HepG2 (cell line): ENCODE measurements at regions not wholly inside any gene's neighbourhood (a gene's known extent, or its start where the extent isn't known, plus 50 kb on each side); places are given as distances from the start of the nearest gene placed in this dataset.

ENCODE experiments used
- ATAC-seq: fragments of 200-7000 bp; cut with Tn5 transposase; 3 replicates; pipeline ENCODE4 v1.9.1; 2020; ENCODE audit warnings: mild to moderate bottlenecking, moderate library complexity
- BruUV-seq: library from RNA; stranded (reverse); fragments of 400-500 nt; replicated peaks from 2 replicates; lab custom pipeline; 2021; lab: Mats Ljungman, UMichigan
- CTCF ChIA-PET: fragments of 300-600 bp; formaldehyde crosslinking; extraction: SDS; loops from one replicate; lab custom pipeline; 2021; ENCODE audit warnings: low total read pairs, inconsistent platforms, low intra/inter-chr PET ratio; lab: Yijun Ruan, JAX
- POLR2A ChIA-PET: fragments of 350-600 bp; sonication (Branson Sonifier 250); formaldehyde crosslinking; loops from one replicate; lab custom pipeline; 2020; ENCODE audit warnings: antibody characterized with exemption, inconsistent platforms; lab: Yijun Ruan, JAX
- DNase-seq: peaks from one replicate; pipeline ENCODE4 v3.0.0-alpha.2; 2015; ENCODE audit warnings: low spot score
- FAIRE-seq: peaks from 3 replicates; lab custom pipeline; 2011; peaks lifted over from hg19 to GRCh38; lab: Jason Lieb, UNC
- H2AFZ ChIP-seq: one replicate; pipeline ENCODE4 v1.6.1; 2011; ENCODE audit warnings: low read length, inconsistent platforms
- H3K27ac ChIP-seq: fragments of 300-600 bp; 3 replicates; pipeline ENCODE4 v1.8.0; 2011; ENCODE audit warnings: mixed run types, mild to moderate bottlenecking, mixed read lengths, low read length, inconsistent platforms; ENCODE audit not compliant: insufficient read depth; ENCODE audit errors: extremely low read length
- H3K27me3 ChIP-seq, 2 experiments: fragments of 200-600 bp in 1 of 2; 2 replicates in 1 of 2; 3 replicates in 1 of 2; pipeline versions ENCODE4 v1.6.0 to v1.8.0; 2011; ENCODE audit warnings: low read length in 2 of 2, mild to moderate bottlenecking in 2 of 2, moderate library complexity in 2 of 2, inconsistent platforms in 1 of 2; ENCODE audit not compliant: insufficient read depth in 2 of 2, control insufficient read depth in 1 of 2
- H3K36me3 ChIP-seq, 2 experiments: fragments of 200-600 bp in 1 of 2; replicated peaks in 1 of 2; 2 replicates in 1 of 2; 3 replicates in 1 of 2; pipeline versions ENCODE4 v1.5.1 to v1.8.0; 2011; ENCODE audit warnings: low read length in 2 of 2, inconsistent platforms in 1 of 2; ENCODE audit not compliant: insufficient read depth in 2 of 2, control insufficient read depth in 1 of 2
- H3K4me1 ChIP-seq: 2 replicates; pipeline ENCODE4 v1.5.1; 2012; ENCODE audit warnings: low read length, inconsistent platforms; ENCODE audit not compliant: insufficient read depth
- H3K4me2 ChIP-seq: 2 replicates; pipeline ENCODE4 v1.6.0; 2011; ENCODE audit warnings: low read depth, low read length, inconsistent platforms
- H3K4me3 ChIP-seq, 3 experiments: fragments of 200-600 bp in 1 of 3; sonication (generic), shearing (Covaris generic) in 1 of 3; replicated peaks in 1 of 3; 2 replicates each; pipeline ENCODE4 v1.5.1; 2011 to 2016; ENCODE audit warnings: low read length in 3 of 3, inconsistent platforms in 2 of 3, low read depth in 2 of 3, mild to moderate bottlenecking in 2 of 3, control low read depth in 1 of 3, mixed read lengths in 1 of 3; ENCODE audit not compliant: insufficient read depth in 1 of 3
- H3K79me2 ChIP-seq: one replicate; pipeline ENCODE4 v1.6.1; 2011; ENCODE audit warnings: low read length, inconsistent platforms; ENCODE audit not compliant: insufficient read depth
- H3K9ac ChIP-seq: 2 replicates; pipeline ENCODE4 v1.6.0; 2011; ENCODE audit warnings: mild to moderate bottlenecking, low read depth, low read length, inconsistent platforms; ENCODE audit not compliant: insufficient read depth
- H3K9me3 ChIP-seq: 2 replicates; pipeline ENCODE4 v1.5.1; 2012; ENCODE audit warnings: mild to moderate bottlenecking, low read length
- H4K20me1 ChIP-seq: 2 replicates; pipeline ENCODE4 v1.6.0; 2011; ENCODE audit warnings: inconsistent platforms, mild to moderate bottlenecking, low read length, moderate library complexity; ENCODE audit not compliant: insufficient read depth
- MED1 ChIP-seq: sonication (generic); formaldehyde crosslinking; IDR thresholded peaks from 2 replicates; pipeline ENCODE4 v1.4.0; 2020; ENCODE audit warnings: missing genetic modification reagents
- MEIS2 ChIP-seq: sonication (generic); formaldehyde crosslinking; IDR thresholded peaks from 2 replicates; pipeline ENCODE4 v1.9.0; 2021; ENCODE audit warnings: mild to moderate bottlenecking, missing genetic modification reagents
- MXD4 ChIP-seq: IDR thresholded peaks from 2 replicates; pipeline ENCODE4 v1.6.1; 2016; ENCODE audit warnings: mild to moderate bottlenecking, missing biosample characterization, missing genetic modification reagents
- NFE2 ChIP-seq: sonication (generic); formaldehyde crosslinking; IDR thresholded peaks from 2 replicates; pipeline ENCODE4 v1.4.0; 2020; ENCODE audit warnings: missing genetic modification reagents
- ZMAT3 ChIP-seq: sonication (generic); formaldehyde crosslinking; conservative IDR thresholded peaks from 2 replicates; pipeline ENCODE4 v1.7.0; 2021; ENCODE audit warnings: missing genetic modification reagents
- ZNF224 ChIP-seq: sonication (generic); formaldehyde crosslinking; IDR thresholded peaks from 2 replicates; pipeline ENCODE4 v1.5.0; 2020; ENCODE audit warnings: mild to moderate bottlenecking, missing genetic modification reagents
- WGBS: methylation state at CpG from one replicate; pipeline ENCODE4 v1.1.6; 2017; ENCODE audit warnings: low lambda C conversion rate; 5-methylcytosine and 5-hydroxymethylcytosine counted together
- in situ Hi-C: cut with HindIII; loops from 2 replicates; pipeline ENCODE4 v1.10.0; 2017; ENCODE audit warnings: low pct_unique_long_range_greater_than_20kb; ENCODE audit not compliant: extremely low pct_ligation_motif_present
- intact Hi-C: fragments of 100-400 bp; cut with micrococcal nuclease; formaldehyde crosslinking; loops from one replicate; pipeline ENCODE4 v1.10.0; 2022; ENCODE audit not compliant: unreplicated experiment
- TF ChIP-seq, protein P1 (sequence below): sonication (generic); formaldehyde crosslinking; IDR thresholded peaks from 2 replicates; pipeline ENCODE4 v1.5.0; 2020; ENCODE audit warnings: missing genetic modification reagents, mild to moderate bottlenecking, borderline replicate concordance
- TF ChIP-seq, protein P2 (sequence below): sonication (generic); formaldehyde crosslinking; IDR thresholded peaks from 2 replicates; pipeline ENCODE4 v1.4.0; 2020; ENCODE audit warnings: mild to moderate bottlenecking, missing genetic modification reagents
- TF ChIP-seq, protein P3 (sequence below): sonication (generic); formaldehyde crosslinking; IDR thresholded peaks from 2 replicates; pipeline ENCODE4 v1.4.0; 2020; ENCODE audit warnings: missing genetic modification reagents

DNA sequence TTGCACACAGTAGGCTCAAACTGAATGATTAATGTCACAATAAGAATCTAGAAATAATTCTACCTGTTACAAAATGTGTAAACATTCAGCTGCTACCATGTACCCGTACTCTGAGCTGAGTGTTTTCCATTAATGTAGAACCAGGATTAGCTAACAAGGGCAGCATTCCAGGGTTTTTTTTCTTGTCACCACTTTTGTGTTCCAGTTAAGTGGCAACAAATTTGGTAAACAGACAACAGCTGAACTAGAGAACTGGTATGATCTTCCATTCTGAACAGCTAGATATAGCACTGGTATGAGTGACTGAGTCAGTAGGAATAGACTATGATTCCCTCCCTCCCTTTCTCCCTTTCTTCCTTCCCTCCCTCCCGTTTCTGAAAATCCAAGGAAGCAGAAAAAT lies 229.4 kb downstream of the CD47 start:
- FAIRE-seq: no peak
- no peak for ATAC-seq
- Histone ChIP-seq H3K9me3 (no peaks in the 10 kb centered on the region), H4K20me1 (no peaks in the 10 kb centered on the region), H3K9ac (no peak overlapping the region), H3K79me2 (no peaks in the 10 kb centered on the region), H3K27me3 (no peaks in the 10 kb centered on the region), H3K27ac (no peak overlapping the region), H3K4me2 (no peak overlapping the region), H3K4me3 (no peak overlapping the region), H3K4me1 (peaks cover 7% of the 10 kb centered on the region; the same call in 1 of the 2 replicates), H2AFZ (no peak overlapping the region), H3K36me3 (no peaks in the 10 kb centered on the region)
- 2% methylated on average over 2 of the region's 2 CpGs for WGBS
- POLR2A ChIA-PET: no interaction called here
- CTCF ChIA-PET: no interaction called here
- intact Hi-C loops (no loop called here), in situ Hi-C loops (no loop called here)
- no TSS peak for BruUV-seq
- DNase-seq: no peak
- TF ChIP-seq MED1 (CRISPR knock-in tag) (no peak), MEIS2 (CRISPR knock-in tag) (no peak), ZNF224 (CRISPR knock-in tag) (no peak), ZMAT3 (CRISPR knock-in tag) (no peak), MXD4 (no peak), NFE2 (CRISPR knock-in tag) (no peak)
- TF ChIP-seq, protein P1, sequence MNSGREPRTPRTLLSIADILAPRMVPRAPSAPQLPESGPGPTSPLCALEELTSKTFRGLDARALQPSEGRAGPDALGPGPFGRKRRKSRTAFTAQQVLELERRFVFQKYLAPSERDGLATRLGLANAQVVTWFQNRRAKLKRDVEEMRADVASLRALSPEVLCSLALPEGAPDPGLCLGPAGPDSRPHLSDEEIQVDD (CRISPR knock-in tag): no peak
- TF ChIP-seq, protein P2, sequence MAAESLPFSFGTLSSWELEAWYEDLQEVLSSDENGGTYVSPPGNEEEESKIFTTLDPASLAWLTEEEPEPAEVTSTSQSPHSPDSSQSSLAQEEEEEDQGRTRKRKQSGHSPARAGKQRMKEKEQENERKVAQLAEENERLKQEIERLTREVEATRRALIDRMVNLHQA (CRISPR knock-in tag): no peak
- TF ChIP-seq, protein P3, sequence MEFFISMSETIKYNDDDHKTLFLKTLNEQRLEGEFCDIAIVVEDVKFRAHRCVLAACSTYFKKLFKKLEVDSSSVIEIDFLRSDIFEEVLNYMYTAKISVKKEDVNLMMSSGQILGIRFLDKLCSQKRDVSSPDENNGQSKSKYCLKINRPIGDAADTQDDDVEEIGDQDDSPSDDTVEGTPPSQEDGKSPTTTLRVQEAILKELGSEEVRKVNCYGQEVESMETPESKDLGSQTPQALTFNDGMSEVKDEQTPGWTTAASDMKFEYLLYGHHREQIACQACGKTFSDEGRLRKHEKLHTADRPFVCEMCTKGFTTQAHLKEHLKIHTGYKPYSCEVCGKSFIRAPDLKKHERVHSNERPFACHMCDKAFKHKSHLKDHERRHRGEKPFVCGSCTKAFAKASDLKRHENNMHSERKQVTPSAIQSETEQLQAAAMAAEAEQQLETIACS (CRISPR knock-in tag): no peak
